ENCODE measurements at regions not wholly inside any gene's neighbourhood (a gene's known extent, or its start where the extent isn't known, plus 50 kb on each side); places are given as distances from the start of the nearest gene placed in this dataset.
"Not testable (repeated sequence)": the region's sequence is repeated elsewhere in the genome, so short reads cannot be mapped to it uniquely, and the experiment has no call there.

DNA sequence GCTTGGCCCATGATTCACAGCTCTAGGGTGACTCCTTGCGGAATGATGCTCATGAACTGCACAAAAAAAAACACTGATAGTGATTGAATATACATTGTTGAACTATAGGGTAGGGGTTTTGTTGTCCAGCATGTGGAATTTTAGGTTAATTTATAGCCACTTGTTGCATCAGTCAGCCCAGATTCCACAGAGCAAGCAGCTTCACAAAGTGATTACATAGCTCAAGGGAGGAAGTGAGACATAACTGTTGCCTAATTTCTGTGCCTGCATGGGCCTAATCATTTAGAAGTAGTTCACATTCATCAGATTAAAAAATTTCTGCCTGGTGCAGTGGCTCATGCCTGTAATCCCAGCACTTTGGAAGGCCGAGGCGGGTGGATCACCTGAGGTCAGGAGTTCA lies 142.2 kb upstream of the ZNF722 start:
- DNase-seq = not testable (repeated sequence)

- DNase-seq = no peak
These were observed 131.5 kb upstream of the ZNF722 start for GRCh38 chr7:63867127-63867526.

DNA sequence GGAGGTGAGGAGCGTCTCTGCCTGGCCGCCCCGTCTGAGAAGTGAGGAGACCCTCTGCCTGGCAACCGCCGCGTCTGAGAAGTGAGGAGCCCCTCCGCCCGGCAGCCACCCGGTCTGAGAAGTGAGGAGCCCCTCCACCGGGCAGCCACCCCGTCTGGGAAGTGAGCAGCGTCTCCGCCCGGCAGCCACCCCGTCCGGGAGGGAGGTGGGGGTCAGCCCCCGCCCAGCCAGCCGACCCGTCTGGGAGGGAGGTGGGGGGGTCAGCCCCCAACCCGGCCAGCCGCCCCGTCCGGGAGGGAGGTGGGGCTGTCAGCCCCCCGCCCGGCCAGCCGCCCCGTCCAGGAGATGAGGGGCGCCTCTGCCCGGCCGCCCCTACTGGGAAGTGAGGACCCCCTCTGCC lies 124.4 kb upstream of the ZNF722 start:
- DNase-seq = not testable (repeated sequence)

GRCh38 chr7:63876707-63877322 lies 121.8 kb upstream of the ZNF722 start:
- no peak for DNase-seq

DNA sequence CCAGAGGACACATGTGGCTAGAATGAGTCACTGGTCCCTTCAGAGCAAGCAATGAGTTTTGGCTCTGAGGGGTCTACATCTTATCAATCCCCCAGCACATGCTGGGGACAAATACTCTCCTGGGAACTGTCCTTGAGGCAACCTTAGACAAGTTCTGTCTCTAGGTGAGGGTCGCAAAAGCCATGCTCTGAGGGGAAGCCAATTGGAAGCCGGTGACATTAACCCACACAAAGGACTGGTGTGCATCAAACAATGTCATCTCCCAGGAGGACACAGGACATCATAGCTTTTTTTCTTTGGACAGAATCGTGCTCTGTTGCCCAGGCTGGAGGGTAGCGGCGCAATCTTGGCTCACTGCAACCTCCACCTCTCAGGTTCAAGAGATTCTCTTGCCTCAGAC lies 111.6 kb upstream of the ZNF722 start:
- no peak for DNase-seq

GRCh38 chr7:63899691-63900393 lies 98.8 kb upstream of the ZNF722 start:
- DNase-seq = no peak

DNA sequence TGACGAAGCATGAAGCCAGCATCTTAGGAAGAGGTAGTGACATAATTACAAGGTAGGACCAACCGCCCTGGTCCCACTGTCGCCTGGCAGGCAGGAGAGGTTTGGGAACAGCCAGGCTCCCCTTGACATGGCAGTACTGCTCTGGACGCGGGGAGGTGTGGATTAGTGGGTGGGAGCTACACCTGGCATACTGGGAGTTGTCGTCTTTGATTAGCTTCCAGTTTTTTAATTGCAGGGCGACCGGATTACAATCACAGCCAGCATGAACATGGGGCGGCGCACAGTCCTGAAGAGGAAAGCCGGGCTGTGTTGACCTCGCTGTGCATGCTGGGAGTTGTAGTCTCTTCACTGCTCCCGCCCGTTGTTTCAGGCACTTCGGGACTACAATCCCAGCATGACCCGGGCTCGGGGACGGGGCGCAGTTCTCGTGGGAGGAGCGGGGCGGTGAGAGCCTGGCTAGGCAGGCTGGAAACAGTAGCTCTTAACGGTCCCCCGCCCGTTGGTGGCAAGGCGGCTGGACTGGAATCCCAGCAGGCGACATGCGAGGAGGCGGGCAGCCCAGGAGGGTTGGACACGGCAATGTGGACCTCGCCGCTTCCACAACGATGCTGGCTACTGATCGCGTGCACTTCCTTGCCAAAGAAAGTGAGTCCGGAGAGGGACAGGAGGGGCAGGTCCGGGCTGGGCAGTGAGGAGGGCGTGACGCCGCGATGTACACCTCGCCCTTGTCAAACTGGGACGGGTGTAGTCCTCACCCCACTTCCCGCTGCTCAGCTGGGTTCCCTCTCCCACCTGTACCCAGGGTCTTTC lies 98.0 kb upstream of the ZNF722 start:
- peak; percentile 15 for DNase-seq

DNA sequence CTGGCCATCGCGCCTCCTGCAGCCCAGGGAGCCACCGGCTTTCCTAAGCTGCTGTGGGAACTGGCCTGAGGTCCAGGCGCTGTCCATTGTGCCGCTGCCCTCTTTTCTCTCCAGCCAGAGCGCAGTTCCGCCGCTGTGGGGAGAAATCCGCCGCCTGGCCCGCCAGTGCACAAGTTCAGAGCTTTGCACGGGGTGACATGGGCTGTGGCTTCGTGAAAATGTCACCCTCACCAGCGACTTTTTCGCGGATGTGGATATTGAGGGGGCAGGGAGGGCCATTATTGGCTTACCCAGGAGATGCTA lies 97.5 kb upstream of the ZNF722 start:
- not testable (repeated sequence) for DNase-seq

DNA sequence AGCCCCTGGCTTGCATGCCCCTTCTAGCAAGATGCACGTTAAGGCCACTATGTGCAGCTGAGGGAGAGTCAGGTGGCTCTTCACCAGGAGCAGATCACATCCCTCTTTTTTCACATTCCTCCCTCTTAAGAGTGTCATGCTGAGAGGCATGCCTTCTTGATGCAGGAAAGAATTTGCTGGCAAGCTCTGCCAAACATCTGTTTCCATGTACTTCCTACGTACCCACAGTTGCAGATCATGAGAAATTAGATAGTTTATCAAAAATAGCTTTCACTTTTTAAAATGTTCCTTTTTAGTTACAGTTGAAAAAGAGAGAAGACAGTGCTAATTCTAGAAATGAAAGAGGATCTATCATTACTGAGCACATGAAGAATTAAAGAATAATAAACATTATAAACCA lies 79.7 kb upstream of the ZNF722 start:
- DNase-seq = no peak

DNA sequence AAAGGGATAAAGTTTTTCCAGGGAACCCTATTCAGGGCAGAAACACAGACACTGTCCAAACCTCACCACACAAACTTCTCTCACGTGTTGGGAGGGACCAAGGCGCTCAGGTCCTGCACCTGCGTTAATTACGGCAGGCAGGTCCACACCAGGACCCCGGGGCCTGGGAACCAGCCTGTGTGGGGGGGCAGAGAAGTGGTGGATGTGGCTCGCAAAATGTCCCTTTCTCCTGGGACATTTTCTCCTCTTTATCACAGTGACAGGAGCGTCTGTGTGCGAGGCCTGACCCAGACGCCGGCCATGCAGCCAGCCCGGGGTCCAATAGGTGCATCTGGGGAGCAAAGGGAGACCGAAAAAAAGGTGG lies 73.4 kb upstream of the ZNF722 start:
- DNase-seq = no peak

DNA sequence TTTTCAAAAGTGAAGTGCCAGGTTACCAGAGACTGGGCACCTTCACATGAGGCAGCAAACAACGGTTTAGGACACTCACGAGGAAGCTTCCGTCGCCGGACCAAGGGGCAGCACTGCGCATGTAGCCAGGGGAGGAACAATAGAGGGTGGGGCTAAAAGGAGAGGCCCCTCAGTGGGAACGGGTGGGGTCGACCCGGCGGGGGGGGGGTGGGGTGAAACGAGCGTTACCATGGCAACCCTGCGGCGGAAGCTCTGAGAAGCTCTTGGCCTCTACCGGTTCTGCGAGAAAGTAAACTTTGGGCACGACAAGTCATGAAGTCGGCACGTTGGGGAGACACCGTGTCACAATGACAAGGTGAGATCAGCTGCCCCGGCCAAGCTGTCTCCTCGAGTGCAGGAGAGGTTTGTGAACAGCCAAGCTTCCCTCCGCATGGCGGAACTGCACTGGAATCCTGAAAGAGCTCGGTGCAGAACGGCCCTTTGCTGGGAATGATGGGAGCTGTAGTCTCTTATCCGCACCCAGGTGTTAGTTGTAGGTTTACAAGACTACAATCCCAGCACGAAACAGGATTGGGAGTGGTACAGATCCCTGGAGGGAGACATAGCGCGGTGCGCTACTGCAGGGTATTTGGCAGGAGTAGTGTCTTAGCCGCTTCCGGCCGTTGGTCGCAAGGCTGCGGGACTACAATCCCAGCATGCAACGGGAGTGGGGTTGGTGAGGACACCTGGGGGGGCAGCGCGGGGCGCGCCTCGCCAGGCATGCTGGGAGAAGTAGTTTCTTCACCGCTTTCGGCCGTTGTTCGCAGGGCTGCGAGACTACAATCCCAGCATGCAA lies 72.8 kb upstream of the ZNF722 start:
- DNase-seq = peak; percentile 53

DNA sequence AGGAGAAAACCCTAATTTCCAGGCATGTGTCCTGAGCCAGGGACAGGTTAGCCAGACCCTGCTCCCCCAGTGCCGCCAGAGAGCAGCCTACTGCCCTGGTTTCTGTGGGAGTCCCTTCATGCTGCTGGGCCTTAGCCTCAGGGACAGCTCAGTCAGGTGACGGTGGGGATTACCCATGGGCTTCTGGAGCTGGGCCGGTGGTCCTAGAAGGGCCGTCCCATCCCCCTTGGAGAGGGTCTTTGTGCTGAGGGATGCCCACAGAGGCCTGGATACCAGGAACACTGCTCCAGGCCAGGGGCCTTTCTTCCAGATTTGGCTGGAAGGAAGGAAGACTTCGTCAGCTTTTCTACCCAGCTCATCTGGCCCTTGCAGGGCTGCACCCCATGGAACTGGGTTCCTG lies 71.4 kb upstream of the ZNF722 start:
- no peak for DNase-seq

GRCh38 chr7:63931057-63931600 lies 67.5 kb upstream of the ZNF722 start:
- DNase-seq = no peak

- DNase-seq = no peak
These were observed 66.6 kb upstream of the ZNF722 start for GRCh38 chr7:63931985-63932577.

All from renal pelvis (tissue), 1 donor.